Adrenal gland (tissue), 9 donors: ENCODE measurements at regions not wholly inside any gene's neighbourhood (a gene's known extent, or its start where the extent isn't known, plus 50 kb on each side); places are given as distances from the start of the nearest gene placed in this dataset.

Experiments
- DNase-seq, 7 donors: peaks; one replicate each; pipeline ENCODE4 v3.0.0-alpha.2; 2019 to 2020
- H3K27ac ChIP-seq, 5 donors: fragments of 200-600 bp; sonication (generic) in 4 of 5; 1 replicate in 3 of 5; 2 replicates in 2 of 5; pipeline versions ENCODE4 v1.5.1 to v1.8.0; 2016 to 2020; ENCODE audit warnings: mild to moderate bottlenecking in 1 of 5
- H3K27me3 ChIP-seq: fragments of 200-600 bp; 2 replicates; pipeline ENCODE4 v1.8.0; 2021
- H3K36me3 ChIP-seq, 2 donors: fragments of 200-600 bp; replicated peaks in 1 of 2; 1 replicate in 1 of 2; 2 replicates in 1 of 2; pipeline versions ENCODE4 v1.5.1 to v1.8.0; 2018 to 2022
- H3K4me1 ChIP-seq, 2 donors: fragments of 200-600 bp; replicated peaks in 1 of 2; 1 replicate in 1 of 2; 2 replicates in 1 of 2; pipeline versions ENCODE4 v1.5.1 to v1.8.0; 2018 to 2021
- H3K4me3 ChIP-seq, 4 donors: fragments of 200-600 bp; sonication (generic) in 3 of 4; one replicate each; pipeline ENCODE4 v1.5.1; 2016 to 2018
- H3K9me3 ChIP-seq, 3 donors: fragments of 200-600 bp; sonication (generic) in 1 of 3; replicated peaks in 1 of 3; 1 replicate in 2 of 3; 2 replicates in 1 of 3; pipeline versions ENCODE4 v1.5.1 to v1.8.0; 2016 to 2021
- CTCF ChIP-seq, 6 experiments: fragments of 450-650 bp in 4 of 6; fragments of 200-600 bp in 2 of 6; sonication (generic) in 1 of 6; IDR thresholded peaks; 1 replicate in 5 of 6; 2 replicates in 1 of 6; pipeline versions ENCODE4 v1.5.1 to v1.8.0; 2016 to 2021; ENCODE audit warnings: antibody characterized with exemption in 6 of 6, mild to moderate bottlenecking in 2 of 6, moderate library complexity in 1 of 6
- POLR2A ChIP-seq, 2 donors: fragments of 450-650 bp; IDR thresholded peaks; one replicate each; pipeline ENCODE4 v1.6.1; 2017; ENCODE audit warnings: antibody characterized with exemption in 2 of 2, mild to moderate bottlenecking in 2 of 2, moderate library complexity in 1 of 2
- WGBS, 4 donors: extraction: QIAGEN DNeasy Blood & Tissue Kit in 2 of 4; methylation state at CpG; one replicate each; pipeline versions ENCODE4 v1.1.5 to v1.1.7; 2013 to 2017; 5-methylcytosine and 5-hydroxymethylcytosine counted together
- intact Hi-C, 2 donors: fragments of 100-400 bp; cut with DNase I; formaldehyde crosslinking; loops; one replicate each; pipeline versions ENCODE4 v1.14.1 to v1.15.0; 2022 to 2023
- donor health status: healthy with polysubstance abuse.
- donor health status: Bipolar disorder and iron deficiency.
- donor health status: DM: yes; HTN: yes; CAD: no.
- donor health status: DM: no; HTN: no; CAD: no.
- donor health status: DM: no; HTN: no; CAD: no.

- Histone ChIP-seq H3K9me3 (peaks cover 0 to 8% (median 0%) of the 10 kb centered on the region in 3 donors), H3K4me3 (no peak overlapping the region), H3K27ac (no peak overlapping the region), H3K27me3 (no peaks in the 10 kb centered on the region), H3K36me3 (no peaks in the 10 kb centered on the region), H3K4me1 (no peaks in the 10 kb centered on the region)
- intact Hi-C loops, result no loop called here
- WGBS, 4 donors, result 18 to 21% (median 19%) methylated on average over 2 of the region's 2 CpGs
- TF ChIP-seq POLR2A (IDR thresholded peaks at IDR 0.05) (no peak), CTCF (IDR thresholded peaks at IDR 0.05) (no peak)
- DNase-seq, result no peak
Observed at GRCh38 chr11:26896719-26897118, 97.2 kb upstream of the FIBIN start.

- WGBS, 4 donors, result 81 to 92% (median 84%) methylated on average over 1 of the region's 1 CpG
- DNase-seq, result no peak
- H3K27ac ChIP-seq, result no peak overlapping the region
- no peaks in the 10 kb centered on the region for H3K36me3 ChIP-seq
- no peaks in the 10 kb centered on the region for H3K27me3 ChIP-seq
- intact Hi-C loops, result no loop called here
- no peak for TF ChIP-seq CTCF (IDR thresholded peaks at IDR 0.05)
- TF ChIP-seq POLR2A (IDR thresholded peaks at IDR 0.05), result no peak
- H3K4me3 ChIP-seq, result no peak overlapping the region
- H3K4me1 ChIP-seq, result no peaks in the 10 kb centered on the region
- H3K9me3 ChIP-seq, result peaks cover 0 to 8% (median 0%) of the 10 kb centered on the region in 3 donors
Observed at GRCh38 chr11:26898799-26899198, 95.1 kb upstream of the FIBIN start.

GRCh38 chr11:26901162-26901561, 92.8 kb upstream of the FIBIN start:
- H3K4me1 ChIP-seq, result no peaks in the 10 kb centered on the region
- DNase-seq, result no peak
- H3K36me3 ChIP-seq, result no peaks in the 10 kb centered on the region
- 35 to 41% (median 37%) methylated on average over 1 of the region's 1 CpG for WGBS, 4 donors
- no peaks in the 10 kb centered on the region for H3K27me3 ChIP-seq
- intact Hi-C loops, result no loop called here
- H3K9me3 ChIP-seq, result peaks cover 0 to 8% (median 0%) of the 10 kb centered on the region in 3 donors
- H3K4me3 ChIP-seq, result no peak overlapping the region
- no peak overlapping the region for H3K27ac ChIP-seq
- TF ChIP-seq CTCF (IDR thresholded peaks at IDR 0.05) (no peak), POLR2A (IDR thresholded peaks at IDR 0.05) (no peak)

- Histone ChIP-seq H3K27me3 (no peaks in the 10 kb centered on the region), H3K4me3 (no peak overlapping the region), H3K36me3 (no peaks in the 10 kb centered on the region), H3K27ac (no peak overlapping the region), H3K9me3 (peaks cover 0 to 6% (median 0%) of the 10 kb centered on the region in 3 donors), H3K4me1 (no peaks in the 10 kb centered on the region)
- no peak for TF ChIP-seq CTCF (IDR thresholded peaks at IDR 0.05)
- TF ChIP-seq POLR2A (IDR thresholded peaks at IDR 0.05), result no peak
- WGBS, 4 donors, result 81 to 100% (median 90%) methylated on average over 1 of the region's 1 CpG
- intact Hi-C loops, result no loop called here
- DNase-seq, result no peak
Observed at GRCh38 chr11:26904132-26904531, 89.8 kb upstream of the FIBIN start.
